PC-9 (cell line): ENCODE measurements at regions not wholly inside any gene's neighbourhood (a gene's known extent, or its start where the extent isn't known, plus 50 kb on each side); places are given as distances from the start of the nearest gene placed in this dataset.

ENCODE experiments used
- EZH2 ChIP-seq: fragments of 200-600 bp; sonication (generic); IDR thresholded peaks from 2 replicates; pipeline ENCODE4 v1.8.0; 2017; ENCODE audit warnings: antibody characterized with exemption, low read depth
- TF ChIP-seq, protein P1 (sequence below): fragments of 200-600 bp; sonication (generic); conservative IDR thresholded peaks from 2 replicates; pipeline ENCODE4 v1.6.1; 2017; ENCODE audit warnings: mixed run types, antibody characterized with exemption, mild to moderate bottlenecking, moderate library complexity

DNA sequence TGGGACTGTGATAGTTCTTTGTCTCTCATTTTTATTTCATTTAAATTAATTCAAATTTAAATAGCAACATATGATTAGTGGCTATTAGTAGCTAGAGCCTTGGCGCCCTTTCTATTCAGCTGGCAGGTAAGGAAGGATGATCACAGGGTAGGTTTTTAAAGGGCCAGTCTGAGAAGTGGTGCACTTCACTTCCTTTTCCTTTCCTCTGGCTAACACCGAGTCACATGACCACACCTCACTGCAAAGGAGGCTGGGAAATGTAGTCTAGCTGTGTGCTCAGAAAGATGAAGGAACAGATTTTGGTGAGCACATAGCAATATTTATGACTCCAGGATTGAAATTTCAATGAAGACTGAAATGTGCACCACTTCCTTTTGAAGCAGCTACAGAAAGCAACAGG is 128.7 kb downstream of the TSHZ3 start:
- TF ChIP-seq EZH2, result no peak
- TF ChIP-seq, protein P1, sequence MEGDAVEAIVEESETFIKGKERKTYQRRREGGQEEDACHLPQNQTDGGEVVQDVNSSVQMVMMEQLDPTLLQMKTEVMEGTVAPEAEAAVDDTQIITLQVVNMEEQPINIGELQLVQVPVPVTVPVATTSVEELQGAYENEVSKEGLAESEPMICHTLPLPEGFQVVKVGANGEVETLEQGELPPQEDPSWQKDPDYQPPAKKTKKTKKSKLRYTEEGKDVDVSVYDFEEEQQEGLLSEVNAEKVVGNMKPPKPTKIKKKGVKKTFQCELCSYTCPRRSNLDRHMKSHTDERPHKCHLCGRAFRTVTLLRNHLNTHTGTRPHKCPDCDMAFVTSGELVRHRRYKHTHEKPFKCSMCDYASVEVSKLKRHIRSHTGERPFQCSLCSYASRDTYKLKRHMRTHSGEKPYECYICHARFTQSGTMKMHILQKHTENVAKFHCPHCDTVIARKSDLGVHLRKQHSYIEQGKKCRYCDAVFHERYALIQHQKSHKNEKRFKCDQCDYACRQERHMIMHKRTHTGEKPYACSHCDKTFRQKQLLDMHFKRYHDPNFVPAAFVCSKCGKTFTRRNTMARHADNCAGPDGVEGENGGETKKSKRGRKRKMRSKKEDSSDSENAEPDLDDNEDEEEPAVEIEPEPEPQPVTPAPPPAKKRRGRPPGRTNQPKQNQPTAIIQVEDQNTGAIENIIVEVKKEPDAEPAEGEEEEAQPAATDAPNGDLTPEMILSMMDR, result no peak
